Pulmonary artery endothelial cell (primary cell): ENCODE measurements at regions not wholly inside any gene's neighbourhood (a gene's known extent, or its start where the extent isn't known, plus 50 kb on each side); places are given as distances from the start of the nearest gene placed in this dataset.

Source experiments
- DNase-seq: peaks from one replicate; pipeline ENCODE4 v3.0.0-alpha.2; 2011; ENCODE audit warnings: low read depth, low spot score

- no peak for DNase-seq
Observed at GRCh38 chr7:112886208-112886607, 96.0 kb upstream of the TMEM168 start.

GRCh38 chr7:112882991-112883390 is 92.8 kb upstream of the TMEM168 start:
- DNase-seq = peak; percentile 15

- no peak for DNase-seq
Observed at GRCh38 chr7:112882511-112882910, 92.3 kb upstream of the TMEM168 start.

- no peak for DNase-seq
Observed at GRCh38 chr7:112882022-112882421, 91.8 kb upstream of the TMEM168 start.

- no peak for DNase-seq
Observed at GRCh38 chr7:112880818-112881418, 90.7 kb upstream of the TMEM168 start.

GRCh38 chr7:112877691-112878460 is 87.7 kb upstream of the TMEM168 start:
- no peak for DNase-seq

GRCh38 chr7:112876877-112877276 is 86.7 kb upstream of the TMEM168 start:
- no peak for DNase-seq

GRCh38 chr7:112874909-112875308 is 84.7 kb upstream of the TMEM168 start:
- DNase-seq = no peak

- no peak for DNase-seq
Observed at GRCh38 chr7:112873831-112874553, 83.8 kb upstream of the TMEM168 start.

- no peak for DNase-seq
Observed at GRCh38 chr7:112869111-112869774, 79.0 kb upstream of the TMEM168 start.

GRCh38 chr7:112868609-112869008 is 78.4 kb upstream of the TMEM168 start:
- no peak for DNase-seq

GRCh38 chr7:112866424-112866823 is 76.2 kb upstream of the TMEM168 start:
- DNase-seq = no peak

- DNase-seq = no peak
Observed at GRCh38 chr7:112864380-112864779, 74.2 kb upstream of the TMEM168 start.

- DNase-seq = no peak
Observed at GRCh38 chr7:112858838-112859237, 68.6 kb upstream of the TMEM168 start.

GRCh38 chr7:112855227-112855626 is 65.0 kb upstream of the TMEM168 start:
- DNase-seq = no peak

GRCh38 chr7:112854169-112854568 is 64.0 kb upstream of the TMEM168 start:
- DNase-seq = no peak

GRCh38 chr7:112853422-112853821 is 63.2 kb upstream of the TMEM168 start:
- no peak for DNase-seq

GRCh38 chr7:112843151-112843550 is 53.0 kb upstream of the TMEM168 start:
- DNase-seq = no peak
